ENCODE measurements at regions not wholly inside any gene's neighbourhood (a gene's known extent, or its start where the extent isn't known, plus 50 kb on each side); places are given as distances from the start of the nearest gene placed in this dataset.

- no peak overlapping the region for H3K27ac Mint-ChIP-seq (ENCODE audit: low read depth, unreplicated experiment)
- no TSS peak for BruUV-seq (replicated peaks)
- no peak for TF ChIP-seq CTCF (IDR thresholded peaks at IDR 0.05; ENCODE audit: unreplicated experiment)
- CTCF ChIA-PET: interaction anchor here (0.7 kb wide), 1 partner anchor 828 kb away, joined by 3 read pairs; no protein-coding TSS in a partner anchor
- POLR2A ChIA-PET: no interaction called here
- no peaks in the 10 kb centered on the region for H3K36me3 Mint-ChIP-seq (ENCODE audit: insufficient read depth, unreplicated experiment)
- H3K4me3 Mint-ChIP-seq (ENCODE audit: unreplicated experiment): no peak overlapping the region
- intact Hi-C loops (cut with micrococcal nuclease): no loop called here
- H3K4me1 Mint-ChIP-seq (ENCODE audit: insufficient read depth, unreplicated experiment): no peaks in the 10 kb centered on the region
- peaks cover 24% of the 10 kb centered on the region for H3K27me3 Mint-ChIP-seq (ENCODE audit: insufficient read depth, unreplicated experiment)
- H3K9me3 Mint-ChIP-seq (ENCODE audit: unreplicated experiment): no peaks in the 10 kb centered on the region
- no peak for DNase-seq (ENCODE audit: unreplicated experiment)
These were observed 532.8 kb downstream of the FOXG1 start for GRCh38 chr14:29299372-29299771.

GRCh38 chr14:29301571-29301970 is 535.0 kb downstream of the FOXG1 start:
- no peak for TF ChIP-seq CTCF (IDR thresholded peaks at IDR 0.05; ENCODE audit: unreplicated experiment)
- ChIA-PET POLR2A (no interaction called here), CTCF (interaction anchor here (0.6 kb wide), 2 partner anchors 17 to 572 kb away, joined by 3 to 5 read pairs; no protein-coding TSS in a partner anchor)
- no peaks in the 10 kb centered on the region for H3K36me3 Mint-ChIP-seq (ENCODE audit: insufficient read depth, unreplicated experiment)
- no peak overlapping the region for H3K27ac Mint-ChIP-seq (ENCODE audit: low read depth, unreplicated experiment)
- no peak for DNase-seq (ENCODE audit: unreplicated experiment)
- H3K4me3 Mint-ChIP-seq (ENCODE audit: unreplicated experiment): no peak overlapping the region
- H3K27me3 Mint-ChIP-seq (ENCODE audit: insufficient read depth, unreplicated experiment): peaks cover 37% of the 10 kb centered on the region
- H3K4me1 Mint-ChIP-seq (ENCODE audit: insufficient read depth, unreplicated experiment): no peaks in the 10 kb centered on the region
- BruUV-seq (replicated peaks): no TSS peak
- H3K9me3 Mint-ChIP-seq (ENCODE audit: unreplicated experiment): no peaks in the 10 kb centered on the region
- intact Hi-C loops (cut with micrococcal nuclease): no loop called here

- ChIA-PET CTCF (no interaction called here), POLR2A (no interaction called here)
- Mint-ChIP-seq H3K27me3 (ENCODE audit: insufficient read depth, unreplicated experiment) (peaks cover 56% of the 10 kb centered on the region), H3K4me1 (ENCODE audit: insufficient read depth, unreplicated experiment) (no peaks in the 10 kb centered on the region), H3K36me3 (ENCODE audit: insufficient read depth, unreplicated experiment) (no peaks in the 10 kb centered on the region), H3K27ac (ENCODE audit: low read depth, unreplicated experiment) (no peak overlapping the region), H3K4me3 (ENCODE audit: unreplicated experiment) (no peak overlapping the region), H3K9me3 (ENCODE audit: unreplicated experiment) (no peaks in the 10 kb centered on the region)
- no peak for TF ChIP-seq CTCF (IDR thresholded peaks at IDR 0.05; ENCODE audit: unreplicated experiment)
- intact Hi-C loops (cut with micrococcal nuclease): no loop called here
- no TSS peak for BruUV-seq (replicated peaks)
- DNase-seq (ENCODE audit: unreplicated experiment): no peak
These were observed 543.6 kb downstream of the FOXG1 start for GRCh38 chr14:29310210-29310609.

- no TSS peak for BruUV-seq (replicated peaks)
- no peak for DNase-seq (ENCODE audit: unreplicated experiment)
- H3K4me3 Mint-ChIP-seq (ENCODE audit: unreplicated experiment): no peak overlapping the region
- H3K27me3 Mint-ChIP-seq (ENCODE audit: insufficient read depth, unreplicated experiment): peaks cover 51% of the 10 kb centered on the region
- ChIA-PET POLR2A (no interaction called here), CTCF (no interaction called here)
- H3K36me3 Mint-ChIP-seq (ENCODE audit: insufficient read depth, unreplicated experiment): no peaks in the 10 kb centered on the region
- H3K27ac Mint-ChIP-seq (ENCODE audit: low read depth, unreplicated experiment): no peak overlapping the region
- no peaks in the 10 kb centered on the region for H3K9me3 Mint-ChIP-seq (ENCODE audit: unreplicated experiment)
- no peak for TF ChIP-seq CTCF (IDR thresholded peaks at IDR 0.05; ENCODE audit: unreplicated experiment)
- H3K4me1 Mint-ChIP-seq (ENCODE audit: insufficient read depth, unreplicated experiment): no peaks in the 10 kb centered on the region
- intact Hi-C loops (cut with micrococcal nuclease): no loop called here
These were observed 544.2 kb downstream of the FOXG1 start for GRCh38 chr14:29310757-29311156.
